Mammary epithelial cell (primary cell): ENCODE measurements at regions not wholly inside any gene's neighbourhood (a gene's known extent, or its start where the extent isn't known, plus 50 kb on each side); places are given as distances from the start of the nearest gene placed in this dataset.

Experiments used
- CTCF ChIP-seq, 2 donors: IDR thresholded peaks in 1 of 2; conservative IDR thresholded peaks in 1 of 2; 2 replicates each; pipeline ENCODE4 v1.5.1; 2011 to 2012; ENCODE audit warnings: inconsistent platforms in 2 of 2, low read length in 2 of 2, mild to moderate bottlenecking in 2 of 2, control low read depth in 1 of 2, low read depth in 1 of 2; ENCODE audit not compliant: insufficient read depth in 1 of 2; ENCODE audit errors: extremely low read depth in 1 of 2
- EZH2 ChIP-seq: IDR thresholded peaks from 2 replicates; pipeline ENCODE4 v1.6.1; 2012; ENCODE audit warnings: low read length, inconsistent platforms, borderline replicate concordance

- TF ChIP-seq CTCF (conservative IDR thresholded peaks at IDR 0.05 in 1 of 2, IDR thresholded peaks at IDR 0.05 in 1 of 2; ENCODE audit: extremely low read depth in 1 of 2, insufficient read depth in 1 of 2, low read depth in 1 of 2, low read length in 2 of 2) = no peak
- no peak for TF ChIP-seq EZH2
Measured at GRCh38 chr2:198825534-198825933, 632.2 kb downstream of the SATB2 start.
